DND-41 (cell line): ENCODE measurements at regions not wholly inside any gene's neighbourhood (a gene's known extent, or its start where the extent isn't known, plus 50 kb on each side); places are given as distances from the start of the nearest gene placed in this dataset.

ENCODE experiments used
- ATAC-seq: fragments of 200-7000 bp; cut with Tn5 transposase; 3 replicates; pipeline ENCODE4 v1.9.1; 2021; ENCODE audit warnings: low read depth; ENCODE audit not compliant: insufficient read depth
- DNase-seq: peaks from one replicate; pipeline ENCODE4 v3.0.0-alpha.2; 2020
- H2AFZ ChIP-seq: 2 replicates; pipeline ENCODE4 v1.6.0; 2012; ENCODE audit warnings: low read depth, low read length
- H3K27ac ChIP-seq: 2 replicates; pipeline ENCODE4 v1.5.1; 2012; ENCODE audit warnings: low read length, inconsistent platforms
- H3K27me3 ChIP-seq: fragments of 200-600 bp; sonication (generic); 2 replicates; pipeline ENCODE4 v1.6.0; 2012; ENCODE audit warnings: low read length, mild to moderate bottlenecking, inconsistent platforms; ENCODE audit not compliant: insufficient read depth, poor library complexity
- H3K36me3 ChIP-seq: 2 replicates; pipeline ENCODE4 v1.5.1; 2012; ENCODE audit warnings: low read length, inconsistent platforms; ENCODE audit not compliant: insufficient read depth
- H3K4me1 ChIP-seq: 2 replicates; pipeline ENCODE4 v1.5.1; 2012; ENCODE audit warnings: mild to moderate bottlenecking, low read length; ENCODE audit not compliant: insufficient read depth
- H3K4me2 ChIP-seq: 2 replicates; pipeline ENCODE4 v1.6.0; 2012; ENCODE audit warnings: mild to moderate bottlenecking, moderate library complexity, low read length, inconsistent platforms; ENCODE audit not compliant: insufficient read depth
- H3K4me3 ChIP-seq, 2 experiments: fragments of 200-600 bp in 1 of 2; shearing (Covaris generic) in 1 of 2; 2 replicates each; pipeline ENCODE4 v1.5.1; 2012 to 2016; ENCODE audit warnings: inconsistent platforms in 2 of 2, low read length in 2 of 2, mild to moderate bottlenecking in 2 of 2, low read depth in 1 of 2, moderate library complexity in 1 of 2
- H3K79me2 ChIP-seq: 2 replicates; pipeline ENCODE4 v1.6.0; 2012; ENCODE audit warnings: low read length, inconsistent platforms; ENCODE audit not compliant: insufficient read depth
- H3K9ac ChIP-seq: 2 replicates; pipeline ENCODE4 v1.6.0; 2012; ENCODE audit warnings: low read depth, mild to moderate bottlenecking, inconsistent platforms, low read length, moderate library complexity
- H3K9me3 ChIP-seq: 2 replicates; pipeline ENCODE4 v1.5.1; 2012; ENCODE audit warnings: low read length, moderate library complexity, mild to moderate bottlenecking, inconsistent platforms; ENCODE audit not compliant: insufficient read depth, severe bottlenecking
- H4K20me1 ChIP-seq: 2 replicates; pipeline ENCODE4 v1.6.0; 2012; ENCODE audit warnings: low read length; ENCODE audit not compliant: insufficient read depth
- EZH2 ChIP-seq: IDR thresholded peaks from 3 replicates; pipeline ENCODE4 v1.6.1; 2012; ENCODE audit warnings: borderline replicate concordance, low read depth, mild to moderate bottlenecking, moderate library complexity, low read length, inconsistent platforms; ENCODE audit not compliant: severe bottlenecking
- TF ChIP-seq, protein P1 (sequence below): IDR thresholded peaks from 2 replicates; pipeline ENCODE4 v1.5.1; 2012; ENCODE audit warnings: borderline replicate concordance, low read length, moderate library complexity, mild to moderate bottlenecking; ENCODE audit not compliant: poor library complexity, severe bottlenecking; ENCODE audit errors: extremely low read depth

DNA sequence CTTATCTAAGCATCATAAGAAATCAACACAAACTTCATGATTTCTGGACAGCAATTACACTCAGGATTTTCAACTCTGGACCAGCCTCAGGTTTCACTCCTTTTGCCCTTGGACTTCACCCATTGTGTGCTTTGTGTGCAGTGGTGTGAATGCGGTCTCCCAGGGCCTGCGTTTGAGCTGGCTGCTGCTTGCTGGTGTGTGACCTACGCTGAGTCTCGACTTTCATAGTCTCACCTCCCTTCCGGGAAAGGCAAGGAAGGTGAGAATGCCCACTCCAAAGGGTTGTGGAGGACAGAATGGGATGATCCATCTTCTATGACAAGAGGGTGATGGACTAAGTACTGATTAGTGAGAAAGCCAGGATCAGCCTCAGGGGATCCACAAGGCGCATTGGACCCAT is 228.8 kb downstream of the C12orf75 start:
- no peak overlapping the region for H3K4me3 ChIP-seq
- H3K9ac ChIP-seq = no peak overlapping the region
- H3K27ac ChIP-seq = no peak overlapping the region
- no peaks in the 10 kb centered on the region for H3K4me1 ChIP-seq
- no peaks in the 10 kb centered on the region for H3K9me3 ChIP-seq
- no peaks in the 10 kb centered on the region for H3K79me2 ChIP-seq
- H3K27me3 ChIP-seq = peaks cover 15% of the 10 kb centered on the region
- no peaks in the 10 kb centered on the region for H3K36me3 ChIP-seq
- TF ChIP-seq, protein P1, sequence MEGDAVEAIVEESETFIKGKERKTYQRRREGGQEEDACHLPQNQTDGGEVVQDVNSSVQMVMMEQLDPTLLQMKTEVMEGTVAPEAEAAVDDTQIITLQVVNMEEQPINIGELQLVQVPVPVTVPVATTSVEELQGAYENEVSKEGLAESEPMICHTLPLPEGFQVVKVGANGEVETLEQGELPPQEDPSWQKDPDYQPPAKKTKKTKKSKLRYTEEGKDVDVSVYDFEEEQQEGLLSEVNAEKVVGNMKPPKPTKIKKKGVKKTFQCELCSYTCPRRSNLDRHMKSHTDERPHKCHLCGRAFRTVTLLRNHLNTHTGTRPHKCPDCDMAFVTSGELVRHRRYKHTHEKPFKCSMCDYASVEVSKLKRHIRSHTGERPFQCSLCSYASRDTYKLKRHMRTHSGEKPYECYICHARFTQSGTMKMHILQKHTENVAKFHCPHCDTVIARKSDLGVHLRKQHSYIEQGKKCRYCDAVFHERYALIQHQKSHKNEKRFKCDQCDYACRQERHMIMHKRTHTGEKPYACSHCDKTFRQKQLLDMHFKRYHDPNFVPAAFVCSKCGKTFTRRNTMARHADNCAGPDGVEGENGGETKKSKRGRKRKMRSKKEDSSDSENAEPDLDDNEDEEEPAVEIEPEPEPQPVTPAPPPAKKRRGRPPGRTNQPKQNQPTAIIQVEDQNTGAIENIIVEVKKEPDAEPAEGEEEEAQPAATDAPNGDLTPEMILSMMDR = no peak
- H4K20me1 ChIP-seq = no peaks in the 10 kb centered on the region
- no peak for DNase-seq
- H3K4me2 ChIP-seq = no peak overlapping the region
- ATAC-seq = no peak
- H2AFZ ChIP-seq = no peak overlapping the region

DNA sequence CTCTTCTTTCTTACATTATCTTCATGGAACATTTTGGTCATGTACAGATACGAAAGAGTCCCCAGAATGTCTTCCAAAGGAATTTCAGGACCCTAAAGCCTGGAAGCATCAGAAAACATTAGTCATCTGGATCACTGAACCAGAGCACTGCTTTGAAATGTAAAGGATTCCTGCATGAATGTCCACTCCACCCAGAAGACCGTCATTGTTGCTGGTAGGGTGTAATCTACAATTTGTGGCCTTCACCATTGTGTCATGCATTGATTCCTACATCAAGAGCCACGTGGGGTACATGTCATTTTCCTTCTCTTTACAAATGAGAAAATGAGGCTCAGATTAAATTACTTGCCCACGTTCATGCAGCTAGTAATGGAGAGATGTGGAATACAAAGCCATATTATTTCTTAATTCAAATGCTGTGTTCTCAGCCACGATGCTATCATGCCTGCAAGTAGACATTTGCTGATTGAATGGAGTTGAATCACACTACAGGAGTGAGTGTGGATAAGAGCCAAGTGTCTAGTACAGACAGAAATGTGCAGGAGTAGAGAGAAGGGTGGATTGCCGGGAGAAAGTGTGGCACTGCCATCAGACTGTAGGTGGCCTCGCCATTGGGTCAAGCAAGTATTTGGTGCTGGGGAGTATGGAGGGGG is 231.2 kb downstream of the C12orf75 start:
- H3K9me3 ChIP-seq = no peaks in the 10 kb centered on the region
- H3K79me2 ChIP-seq = no peaks in the 10 kb centered on the region
- no peaks in the 10 kb centered on the region for H3K4me1 ChIP-seq
- H3K4me3 ChIP-seq = no peak overlapping the region
- no peaks in the 10 kb centered on the region for H3K36me3 ChIP-seq
- ATAC-seq = no peak
- H4K20me1 ChIP-seq = no peaks in the 10 kb centered on the region
- no peak for DNase-seq
- no peak overlapping the region for H3K4me2 ChIP-seq
- peaks cover 21% of the 10 kb centered on the region for H3K27me3 ChIP-seq
- H3K9ac ChIP-seq = no peak overlapping the region
- TF ChIP-seq, protein P1 = no peak
- no peak for TF ChIP-seq EZH2
- no peak overlapping the region for H2AFZ ChIP-seq
- no peak overlapping the region for H3K27ac ChIP-seq

DNA sequence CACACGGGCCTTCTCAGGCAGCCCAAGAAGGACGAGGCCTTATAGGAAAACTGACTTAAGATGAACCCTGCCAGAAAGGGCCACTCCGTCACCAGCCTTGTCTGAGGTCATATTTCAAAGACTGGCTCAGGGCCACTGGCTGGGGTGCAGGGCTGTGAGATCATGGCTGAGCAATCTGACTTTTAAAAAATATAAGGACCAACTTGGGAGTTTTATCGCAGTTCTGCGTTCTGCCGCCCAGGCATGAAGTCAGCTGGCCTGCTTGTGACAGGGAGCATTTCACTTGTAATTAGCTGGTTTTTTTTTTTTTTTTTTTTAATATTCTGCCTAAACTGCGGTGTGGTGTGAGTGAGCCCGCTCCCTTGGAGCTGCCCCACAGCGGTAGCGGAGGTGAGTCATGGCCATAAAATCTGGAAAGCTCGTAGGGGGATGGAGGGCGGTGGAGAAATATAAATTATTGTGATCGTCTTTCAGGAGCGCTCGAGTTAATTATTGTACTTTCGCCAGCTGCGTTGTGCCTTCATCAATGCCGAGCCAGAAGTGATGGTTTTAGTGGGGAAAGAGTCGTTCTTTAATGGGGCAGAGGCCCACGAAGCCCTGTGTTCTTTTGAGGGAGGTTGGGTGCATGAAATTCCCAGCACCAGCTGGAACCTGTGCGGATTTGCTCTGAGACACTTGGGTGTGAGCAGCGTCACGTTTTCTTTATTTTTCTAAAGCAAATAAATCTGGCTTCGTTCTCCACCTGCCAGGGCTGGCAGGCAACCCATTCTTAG is 231.9 kb downstream of the C12orf75 start:
- no peak overlapping the region for H3K4me2 ChIP-seq

More for the DNA sequence above, 231.9 kb downstream of the C12orf75 start:
- H3K27me3 ChIP-seq = peaks cover 19% of the 10 kb centered on the region
- H3K36me3 ChIP-seq = no peaks in the 10 kb centered on the region
- TF ChIP-seq, protein P1 = no peak
- TF ChIP-seq EZH2 = no peak
- H2AFZ ChIP-seq = no peak overlapping the region
- DNase-seq (no peak), ATAC-seq (no peak)
- no peaks in the 10 kb centered on the region for H4K20me1 ChIP-seq
- H3K4me1 ChIP-seq = no peaks in the 10 kb centered on the region
- H3K79me2 ChIP-seq = no peaks in the 10 kb centered on the region
- H3K9ac ChIP-seq = no peak overlapping the region
- H3K27ac ChIP-seq = no peak overlapping the region
- no peaks in the 10 kb centered on the region for H3K9me3 ChIP-seq
- H3K4me3 ChIP-seq = no peak overlapping the region
